ENCODE measurements at regions not wholly inside any gene's neighbourhood (a gene's known extent, or its start where the extent isn't known, plus 50 kb on each side); places are given as distances from the start of the nearest gene placed in this dataset.
"Not testable (repeated sequence)": the region's sequence is repeated elsewhere in the genome, so short reads cannot be mapped to it uniquely, and the experiment has no call there.

GRCh38 chr17:71527311-71527710 is 593.5 kb upstream of the SOX9 start:
- no peak for DNase-seq (ENCODE audit: low read depth in 2 of 2)

GRCh38 chr17:71528210-71528609 is 592.6 kb upstream of the SOX9 start:
- no peak for DNase-seq (ENCODE audit: low read depth in 2 of 2)

- DNase-seq (ENCODE audit: low read depth in 2 of 2), result no peak
Measured at GRCh38 chr17:71530248-71530647, 590.6 kb upstream of the SOX9 start.

DNA sequence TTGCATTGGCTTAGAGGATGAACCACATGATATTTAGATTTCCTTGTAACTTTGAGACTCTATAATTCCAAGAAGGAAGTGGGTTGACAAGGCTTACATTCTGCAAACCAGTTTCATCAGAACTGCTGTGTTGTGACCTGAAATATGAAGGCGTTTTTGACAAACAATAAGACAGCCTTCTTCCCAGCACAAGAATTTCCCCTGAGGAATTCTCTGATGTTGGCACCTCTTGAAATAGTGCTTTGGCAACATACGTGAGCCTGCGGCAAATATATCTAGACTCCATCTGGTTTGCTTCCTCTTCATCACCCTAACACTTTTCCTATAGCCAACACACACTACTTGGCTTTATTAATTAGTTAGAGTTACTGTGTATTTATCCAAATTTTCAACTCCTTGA is 585.5 kb upstream of the SOX9 start:
- DNase-seq (ENCODE audit: low read depth in 2 of 2), result no peak

GRCh38 chr17:71546419-71546818 is 574.4 kb upstream of the SOX9 start:
- DNase-seq (ENCODE audit: low read depth in 2 of 2), result no peak

DNA sequence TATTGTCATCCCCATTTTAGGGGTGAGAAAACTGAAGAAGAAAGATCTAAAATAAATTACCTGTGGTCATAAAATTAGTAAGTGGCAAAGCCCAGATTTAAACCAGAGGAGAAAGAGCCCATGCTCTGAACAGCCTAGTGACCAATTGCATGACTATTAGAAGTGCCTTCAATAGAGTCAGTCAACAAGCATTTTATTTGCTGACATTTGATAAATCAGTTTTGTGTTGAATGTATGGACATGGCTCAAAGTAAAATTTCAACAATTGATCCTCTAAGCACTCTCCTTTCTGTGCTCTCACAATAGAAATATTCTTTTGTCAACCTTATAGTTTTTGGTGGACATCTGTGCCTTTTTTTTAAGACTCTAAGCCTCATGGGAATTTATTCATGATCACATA is 572.9 kb upstream of the SOX9 start:
- no peak for DNase-seq (ENCODE audit: low read depth in 2 of 2)

- no peak for DNase-seq (ENCODE audit: low read depth in 2 of 2)
Measured at GRCh38 chr17:71548540-71549190, 572.2 kb upstream of the SOX9 start.

- no peak for DNase-seq (ENCODE audit: low read depth in 2 of 2)
Measured at GRCh38 chr17:71550675-71551074, 570.1 kb upstream of the SOX9 start.

GRCh38 chr17:71553381-71553780 is 567.4 kb upstream of the SOX9 start:
- DNase-seq (ENCODE audit: low read depth in 2 of 2), result no peak

DNA sequence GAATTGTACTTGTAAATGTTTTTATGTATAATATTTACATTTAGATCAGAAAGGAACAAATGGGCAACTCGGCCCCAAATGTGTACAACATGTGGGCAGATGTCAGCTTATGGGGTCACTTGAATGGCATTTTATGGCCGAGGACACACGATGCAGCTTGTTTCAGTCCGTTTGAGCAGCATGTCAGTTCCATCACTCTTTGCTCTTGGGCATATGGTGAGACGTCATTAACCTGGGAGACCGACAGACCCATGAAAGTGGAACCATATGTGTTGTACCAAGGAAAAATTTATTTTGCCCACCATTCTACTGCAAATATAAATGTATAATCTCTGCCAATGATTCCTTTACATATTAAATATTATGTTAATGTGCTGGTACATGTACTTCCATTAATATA is 561.9 kb upstream of the SOX9 start:
- no peak for DNase-seq (ENCODE audit: low read depth in 2 of 2)

DNA sequence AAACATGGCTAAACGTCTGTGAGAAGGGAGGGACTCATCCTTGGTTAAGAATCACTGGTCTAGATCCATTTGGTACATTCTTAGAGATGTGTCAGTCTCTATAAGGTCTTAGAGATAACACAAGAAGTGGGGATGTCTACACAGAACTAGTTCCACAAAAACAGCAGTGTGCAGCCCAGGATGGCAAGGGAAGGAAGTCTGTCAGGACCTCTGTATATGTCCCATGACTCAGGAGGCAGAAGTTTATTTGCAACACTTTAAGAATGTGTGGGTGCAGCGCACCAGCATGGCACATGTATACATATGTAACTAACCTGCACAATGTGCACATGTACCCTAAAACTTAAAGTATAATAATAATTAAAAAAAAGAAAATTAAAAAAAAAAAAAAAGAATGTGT is 548.5 kb upstream of the SOX9 start:
- no peak for DNase-seq (ENCODE audit: low read depth in 2 of 2)

DNA sequence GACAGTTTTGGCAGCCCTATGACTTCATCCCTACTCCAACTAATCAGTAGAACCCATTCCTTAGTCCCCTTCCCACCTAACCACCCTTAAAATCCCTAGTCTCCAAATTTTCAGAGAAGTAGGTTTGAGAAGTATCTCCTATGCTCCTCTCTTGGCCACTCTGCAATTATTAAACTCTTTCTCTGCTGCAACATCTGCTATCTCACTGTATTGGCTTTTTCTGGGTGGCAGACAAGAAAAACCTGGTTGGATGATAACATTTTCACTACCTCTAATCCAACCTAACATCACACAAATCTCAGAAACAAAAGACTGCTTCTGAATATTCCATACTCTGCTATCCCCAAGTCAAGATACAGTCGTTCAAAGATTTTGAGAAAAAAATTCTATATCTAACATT is 542.4 kb upstream of the SOX9 start:
- no peak for DNase-seq (ENCODE audit: low read depth in 2 of 2)

DNA sequence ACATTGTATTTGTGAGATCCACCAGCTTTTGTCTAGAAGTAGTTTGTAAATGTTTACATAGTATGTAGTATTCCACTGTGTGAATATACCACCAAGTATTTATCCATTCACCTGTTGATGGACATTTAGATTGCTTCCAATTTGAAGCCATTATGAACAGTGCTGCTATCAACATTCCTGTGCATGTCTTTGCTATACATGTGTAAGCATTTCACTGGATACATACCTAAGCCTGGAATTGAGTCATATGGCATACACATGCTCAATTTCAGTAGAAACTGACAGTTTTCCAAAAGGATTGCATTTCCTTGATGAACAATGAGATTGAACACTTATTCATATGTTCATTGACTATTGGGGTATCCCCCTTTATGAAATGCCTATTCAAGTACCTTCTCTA is 540.6 kb upstream of the SOX9 start:
- no peak for DNase-seq (ENCODE audit: low read depth in 2 of 2)

GRCh38 chr17:71585540-71585939 is 535.3 kb upstream of the SOX9 start:
- DNase-seq (ENCODE audit: low read depth in 2 of 2), result no peak

DNA sequence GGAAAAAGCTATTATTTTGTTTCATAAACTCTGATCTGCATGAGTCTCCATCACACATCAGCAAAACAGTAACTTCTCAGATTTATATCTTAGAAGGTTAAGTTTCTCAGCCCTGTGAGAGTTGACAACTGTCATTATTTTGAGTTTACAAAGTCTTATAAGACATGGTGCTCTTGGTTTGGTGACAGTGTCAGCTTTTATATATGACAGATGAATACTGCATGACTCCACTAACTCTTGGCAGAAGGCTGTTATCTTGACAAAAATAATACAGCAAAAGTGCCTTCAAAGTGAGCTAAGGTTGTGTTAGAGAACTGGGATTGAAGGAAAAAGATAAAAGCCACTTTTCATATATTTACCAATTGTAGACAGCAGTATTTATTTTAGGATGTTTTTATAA is 528.4 kb upstream of the SOX9 start:
- DNase-seq (ENCODE audit: low read depth in 2 of 2), result no peak

DNA sequence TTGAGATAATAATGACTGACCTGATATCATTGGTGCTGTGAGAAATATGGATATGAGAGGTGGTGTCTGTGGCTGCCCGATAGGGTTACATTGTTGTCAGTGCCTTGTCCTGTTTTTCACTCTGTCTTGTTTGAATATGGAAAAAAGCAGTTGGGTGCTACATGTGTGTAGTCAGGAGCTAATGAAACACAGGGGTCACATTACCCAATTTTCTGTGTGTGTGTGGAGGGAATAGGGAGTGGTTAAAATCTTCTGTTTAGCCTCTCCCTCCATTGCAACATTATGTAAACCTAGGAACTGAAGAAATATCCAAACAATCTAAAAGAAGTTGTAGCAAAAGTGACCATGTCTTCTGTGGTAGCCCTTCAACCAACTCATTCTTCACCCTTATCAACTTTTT is 527.7 kb upstream of the SOX9 start:
- no peak for DNase-seq (ENCODE audit: low read depth in 2 of 2)

DNA sequence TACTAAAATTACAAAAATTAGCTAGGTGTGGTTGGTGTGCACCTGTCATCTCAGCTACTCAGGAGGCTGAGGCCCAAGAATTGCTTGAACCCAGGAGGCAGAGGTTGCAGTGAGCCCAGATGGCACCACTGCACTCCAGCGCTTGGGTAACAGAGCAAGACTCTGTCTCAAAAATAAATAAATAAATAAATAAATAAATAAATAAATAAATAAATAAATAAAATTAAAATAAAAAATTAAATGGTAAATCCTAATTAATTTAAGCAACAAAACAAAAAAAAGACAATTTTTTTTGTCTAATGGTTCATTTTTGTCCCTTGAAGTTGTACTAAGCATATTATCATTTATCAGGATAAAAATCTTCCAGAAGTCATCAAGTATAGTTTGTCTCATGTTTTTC is 521.2 kb upstream of the SOX9 start:
- DNase-seq (ENCODE audit: low read depth in 2 of 2), result not testable (repeated sequence)

- DNase-seq (ENCODE audit: low read depth in 2 of 2), result no peak
Measured at GRCh38 chr17:71600137-71600789, 520.6 kb upstream of the SOX9 start.

DNA sequence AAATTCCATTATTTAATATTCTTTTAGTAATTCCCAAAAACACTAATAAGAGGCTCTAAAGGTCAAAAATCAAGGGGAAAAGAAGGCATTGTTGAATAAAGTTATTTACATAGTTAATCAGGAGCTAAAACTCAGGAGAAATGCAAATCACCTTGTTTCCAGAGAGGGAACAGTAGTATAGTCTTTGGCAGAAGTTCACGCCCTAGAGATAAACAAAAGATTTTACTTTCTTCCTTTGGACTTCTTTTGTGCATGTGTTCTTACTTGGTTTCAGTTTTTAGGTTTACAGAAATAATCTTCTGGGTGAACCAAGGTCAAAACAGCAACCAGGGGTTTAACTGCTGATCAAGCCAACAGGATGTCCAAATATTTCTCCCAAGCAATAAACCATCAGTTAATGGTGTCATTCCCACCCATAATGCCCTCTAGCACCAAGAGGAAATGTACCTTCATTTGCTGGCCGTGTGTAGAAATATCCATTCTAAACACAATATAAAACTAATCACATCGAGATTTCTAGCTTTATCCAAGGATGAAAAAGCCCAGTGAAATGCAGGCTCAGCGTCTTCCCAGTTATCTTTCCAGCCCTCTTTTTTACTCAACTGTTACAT is 518.8 kb upstream of the SOX9 start:
- DNase-seq (ENCODE audit: low read depth in 2 of 2), result no peak

DNA sequence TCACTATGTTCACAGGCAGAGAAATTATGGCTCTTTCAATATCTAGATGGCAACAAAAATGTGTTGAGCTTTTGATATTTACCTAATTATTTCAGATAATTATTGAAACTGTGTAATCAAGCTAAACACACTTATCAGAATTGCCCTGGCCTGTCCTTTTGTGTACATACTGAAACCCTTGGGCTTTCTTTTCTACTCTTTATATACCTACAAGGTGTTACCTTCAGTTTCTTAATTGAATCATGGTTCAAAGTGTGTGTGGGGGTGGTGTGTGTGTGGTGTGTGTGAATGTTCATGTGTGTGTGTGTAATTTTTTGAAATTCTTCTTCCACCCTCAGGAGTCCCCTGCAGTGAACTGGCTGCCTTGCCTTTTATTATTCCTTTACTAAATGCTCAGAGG is 506.8 kb upstream of the SOX9 start:
- DNase-seq (ENCODE audit: low read depth in 2 of 2), result no peak

DNA sequence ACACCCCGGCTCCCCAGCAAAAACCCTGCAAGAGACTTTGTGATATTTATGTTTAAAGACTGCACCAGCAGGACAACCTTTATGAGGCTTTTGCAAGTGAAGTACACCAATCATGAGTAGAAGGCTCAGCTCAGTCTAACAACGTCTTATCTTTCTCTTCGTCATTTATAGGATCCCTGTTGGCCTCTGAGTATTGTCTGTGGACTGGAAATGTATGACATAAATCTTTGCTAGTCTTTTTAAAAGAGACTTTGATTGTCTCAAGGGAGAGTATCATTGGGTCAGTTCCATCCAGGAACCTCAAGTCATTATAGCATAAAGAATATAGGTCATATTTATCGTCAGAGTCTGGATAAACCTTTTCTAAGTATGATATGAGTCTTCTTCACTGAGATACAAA is 505.0 kb upstream of the SOX9 start:
- DNase-seq (ENCODE audit: low read depth in 2 of 2), result no peak

GRCh38 chr17:71617767-71618166 is 503.1 kb upstream of the SOX9 start:
- not testable (repeated sequence) for DNase-seq (ENCODE audit: low read depth in 2 of 2)

DNA sequence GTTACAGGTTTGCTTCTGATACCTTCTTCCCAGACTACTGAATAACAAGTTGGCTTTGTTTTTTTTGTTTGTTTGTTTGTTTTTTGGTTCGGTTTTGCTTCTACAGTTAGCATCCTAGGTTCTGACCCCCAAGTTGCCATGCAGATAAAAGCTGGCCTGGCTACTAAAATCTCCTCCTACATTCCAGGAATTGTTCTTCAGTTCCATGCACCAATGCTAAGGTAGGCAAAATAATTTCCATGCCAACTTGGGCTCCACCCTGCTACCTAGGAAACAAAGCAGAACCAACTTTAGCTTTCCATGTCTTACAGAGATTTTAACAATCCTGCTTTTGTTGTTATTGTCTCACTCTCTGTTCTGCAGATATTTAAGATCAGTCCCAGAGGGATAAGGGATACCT is 495.5 kb upstream of the SOX9 start:
- DNase-seq (ENCODE audit: low read depth in 2 of 2), result no peak

- no peak for DNase-seq (ENCODE audit: low read depth in 2 of 2)
Measured at GRCh38 chr17:71628306-71628705, 492.5 kb upstream of the SOX9 start.

Measured in stimulated activated CD8-positive, alpha-beta memory T cell treated with anti-CD3 and anti-CD28 coated beads, Interleukin-2, amount 100 ng/mL, for 1 hour (primary cell).